ENCODE measurements at regions not wholly inside any gene's neighbourhood (a gene's known extent, or its start where the extent isn't known, plus 50 kb on each side); places are given as distances from the start of the nearest gene placed in this dataset.

GRCh38 chr13:40351537-40352379, 314.7 kb downstream of the FOXO1 start:
- H3K36me3 Mint-ChIP-seq, result no peaks in the 10 kb centered on the region
- TF ChIP-seq, protein P1, sequence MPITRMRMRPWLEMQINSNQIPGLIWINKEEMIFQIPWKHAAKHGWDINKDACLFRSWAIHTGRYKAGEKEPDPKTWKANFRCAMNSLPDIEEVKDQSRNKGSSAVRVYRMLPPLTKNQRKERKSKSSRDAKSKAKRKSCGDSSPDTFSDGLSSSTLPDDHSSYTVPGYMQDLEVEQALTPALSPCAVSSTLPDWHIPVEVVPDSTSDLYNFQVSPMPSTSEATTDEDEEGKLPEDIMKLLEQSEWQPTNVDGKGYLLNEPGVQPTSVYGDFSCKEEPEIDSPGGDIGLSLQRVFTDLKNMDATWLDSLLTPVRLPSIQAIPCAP (CRISPR knock-in tag; IDR thresholded peaks at IDR 0.05), result no peak
- TF ChIP-seq IRF2 (CRISPR knock-in tag; IDR thresholded peaks at IDR 0.05; ENCODE audit: borderline replicate concordance, low read depth) (no peak), FOXJ3 (CRISPR knock-in tag; IDR thresholded peaks at IDR 0.05; ENCODE audit: borderline replicate concordance) (no peak), ZNF396 (CRISPR knock-in tag; IDR thresholded peaks at IDR 0.05; ENCODE audit: borderline replicate concordance) (no peak), PRRX2 (CRISPR knock-in tag; IDR thresholded peaks at IDR 0.05) (no peak), CBFB (CRISPR knock-in tag; IDR thresholded peaks at IDR 0.05; ENCODE audit: low read depth) (no peak), ATF1 (CRISPR knock-in tag; IDR thresholded peaks at IDR 0.05) (no peak), ZNF671 (CRISPR knock-in tag; IDR thresholded peaks at IDR 0.05) (no peak), OVOL2 (CRISPR knock-in tag; IDR thresholded peaks at IDR 0.05; ENCODE audit: borderline replicate concordance) (no peak), FOXK1 (CRISPR knock-in tag; IDR thresholded peaks at IDR 0.05) (no peak), NR1H2 (CRISPR knock-in tag; IDR thresholded peaks at IDR 0.05) (no peak)
- TF ChIP-seq, protein P2, sequence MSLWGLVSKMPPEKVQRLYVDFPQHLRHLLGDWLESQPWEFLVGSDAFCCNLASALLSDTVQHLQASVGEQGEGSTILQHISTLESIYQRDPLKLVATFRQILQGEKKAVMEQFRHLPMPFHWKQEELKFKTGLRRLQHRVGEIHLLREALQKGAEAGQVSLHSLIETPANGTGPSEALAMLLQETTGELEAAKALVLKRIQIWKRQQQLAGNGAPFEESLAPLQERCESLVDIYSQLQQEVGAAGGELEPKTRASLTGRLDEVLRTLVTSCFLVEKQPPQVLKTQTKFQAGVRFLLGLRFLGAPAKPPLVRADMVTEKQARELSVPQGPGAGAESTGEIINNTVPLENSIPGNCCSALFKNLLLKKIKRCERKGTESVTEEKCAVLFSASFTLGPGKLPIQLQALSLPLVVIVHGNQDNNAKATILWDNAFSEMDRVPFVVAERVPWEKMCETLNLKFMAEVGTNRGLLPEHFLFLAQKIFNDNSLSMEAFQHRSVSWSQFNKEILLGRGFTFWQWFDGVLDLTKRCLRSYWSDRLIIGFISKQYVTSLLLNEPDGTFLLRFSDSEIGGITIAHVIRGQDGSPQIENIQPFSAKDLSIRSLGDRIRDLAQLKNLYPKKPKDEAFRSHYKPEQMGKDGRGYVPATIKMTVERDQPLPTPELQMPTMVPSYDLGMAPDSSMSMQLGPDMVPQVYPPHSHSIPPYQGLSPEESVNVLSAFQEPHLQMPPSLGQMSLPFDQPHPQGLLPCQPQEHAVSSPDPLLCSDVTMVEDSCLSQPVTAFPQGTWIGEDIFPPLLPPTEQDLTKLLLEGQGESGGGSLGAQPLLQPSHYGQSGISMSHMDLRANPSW (CRISPR knock-in tag; conservative IDR thresholded peaks at IDR 0.05; ENCODE audit: low read depth), result no peak
- TF ChIP-seq, protein P3, sequence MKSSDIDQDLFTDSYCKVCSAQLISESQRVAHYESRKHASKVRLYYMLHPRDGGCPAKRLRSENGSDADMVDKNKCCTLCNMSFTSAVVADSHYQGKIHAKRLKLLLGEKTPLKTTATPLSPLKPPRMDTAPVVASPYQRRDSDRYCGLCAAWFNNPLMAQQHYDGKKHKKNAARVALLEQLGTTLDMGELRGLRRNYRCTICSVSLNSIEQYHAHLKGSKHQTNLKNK (CRISPR knock-in tag; IDR thresholded peaks at IDR 0.05), result no peak
- ATAC-seq (0 out of 2 replicates have a peak, but pooled peaks have one; percentile 13), DNase-seq (ENCODE audit: low spot score) (no peak)
- H3K4me3 Mint-ChIP-seq, result no peak overlapping the region
- POLR2A ChIA-PET, result no interaction called here
- peaks cover 6% of the 10 kb centered on the region for H3K27me3 Mint-ChIP-seq (ENCODE audit: low read depth)
- peaks cover 6% of the 10 kb centered on the region; the same call in 1 of the 2 replicates for H3K9me3 Mint-ChIP-seq
- CTCF ChIA-PET, result no interaction called here
- H3K27ac Mint-ChIP-seq, result no peak overlapping the region
- peaks cover 67% of the 10 kb centered on the region for H3K4me1 Mint-ChIP-seq

GRCh38 chr13:40352380-40352778, 314.1 kb downstream of the FOXO1 start:
- Mint-ChIP-seq H3K27me3 (ENCODE audit: low read depth) (peaks cover 3% of the 10 kb centered on the region; the same call in 1 of the 2 replicates), H3K27ac (no peak overlapping the region), H3K4me3 (no peak overlapping the region), H3K4me1 (peaks cover 63% of the 10 kb centered on the region), H3K36me3 (no peaks in the 10 kb centered on the region), H3K9me3 (peaks cover 6% of the 10 kb centered on the region; the same call in 1 of the 2 replicates)
- DNase-seq (ENCODE audit: low spot score) (no peak), ATAC-seq (no peak)
- ChIA-PET POLR2A (no interaction called here), CTCF (no interaction called here)
- TF ChIP-seq ZNF416 (CRISPR knock-in tag; IDR thresholded peaks at IDR 0.05) (no peak), GTF2I (CRISPR knock-in tag; conservative IDR thresholded peaks at IDR 0.05) (no peak), ZNF232 (CRISPR knock-in tag; IDR thresholded peaks at IDR 0.05) (no peak), NR1H2 (CRISPR knock-in tag; IDR thresholded peaks at IDR 0.05) (no peak)

DNA sequence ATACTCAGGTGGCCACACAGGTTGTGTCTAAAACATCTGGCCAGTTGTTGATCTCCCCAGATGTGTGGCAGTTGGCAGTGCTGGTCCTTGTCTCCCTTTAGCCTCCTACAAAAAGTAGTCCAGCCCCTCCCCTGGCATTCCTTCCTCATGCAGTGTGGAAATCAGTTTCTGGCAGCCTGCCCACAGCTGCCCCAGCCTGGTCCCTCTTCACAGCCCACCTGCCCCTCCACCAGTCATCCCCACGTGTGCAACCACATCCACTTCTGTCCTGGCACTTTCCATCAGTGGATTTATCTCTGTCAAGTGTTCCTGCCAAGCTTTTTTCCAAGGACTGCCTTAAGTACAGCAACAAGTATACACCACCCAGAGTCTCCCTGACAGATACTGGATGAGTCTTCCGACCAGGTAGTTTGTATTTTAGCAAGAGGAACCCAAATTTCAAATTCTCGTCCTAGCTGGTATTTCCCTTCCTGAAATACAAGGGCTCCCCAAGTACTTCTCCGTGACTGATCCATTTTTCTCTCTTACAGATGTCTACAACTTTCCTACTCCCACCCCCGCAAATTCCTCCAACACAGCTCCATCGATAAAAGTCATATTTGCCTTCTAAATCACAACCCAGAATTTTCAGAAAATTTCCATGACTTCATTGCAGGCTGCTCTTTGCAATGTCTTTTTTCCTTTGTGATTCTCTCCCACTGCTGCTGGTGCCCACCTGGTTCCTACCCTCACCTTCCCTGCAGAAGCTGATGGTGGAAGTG, 313.5 kb downstream of the FOXO1 start:
- ChIA-PET CTCF (no interaction called here), POLR2A (no interaction called here)
- ATAC-seq, result no peak
- no peak for DNase-seq (ENCODE audit: low spot score)
- Mint-ChIP-seq H3K4me1 (peaks cover 59% of the 10 kb centered on the region), H3K27me3 (ENCODE audit: low read depth) (peaks cover 3% of the 10 kb centered on the region; the same call in 1 of the 2 replicates), H3K36me3 (no peaks in the 10 kb centered on the region), H3K4me3 (no peak overlapping the region), H3K27ac (no peak overlapping the region), H3K9me3 (peaks cover 6% of the 10 kb centered on the region; the same call in 1 of the 2 replicates)
- TF ChIP-seq ZNF219 (CRISPR knock-in tag; IDR thresholded peaks at IDR 0.05; ENCODE audit: borderline replicate concordance), result no peak
- TF ChIP-seq JUN (CRISPR knock-in tag; IDR thresholded peaks at IDR 0.05), result no peak
- no peak for TF ChIP-seq TEAD4 (CRISPR knock-in tag; IDR thresholded peaks at IDR 0.05)
- TF ChIP-seq, protein P1 (CRISPR knock-in tag; IDR thresholded peaks at IDR 0.05), result no peak
- no peak for TF ChIP-seq TCF7 (CRISPR knock-in tag; IDR thresholded peaks at IDR 0.05; ENCODE audit: low read depth)
- TF ChIP-seq USF2 (CRISPR knock-in tag; IDR thresholded peaks at IDR 0.05), result no peak
- TF ChIP-seq FOXK1 (CRISPR knock-in tag; IDR thresholded peaks at IDR 0.05), result no peak
- TF ChIP-seq ZNF425 (CRISPR knock-in tag; conservative IDR thresholded peaks at IDR 0.05), result no peak
